H1 (cell line): ENCODE measurements at regions not wholly inside any gene's neighbourhood (a gene's known extent, or its start where the extent isn't known, plus 50 kb on each side); places are given as distances from the start of the nearest gene placed in this dataset.
A peak's percentile ranks its signal among the peaks of the same experiment; 100 is the strongest.

Experiments
- CTCF ChIA-PET: fragments of 300-600 bp; sonication (Branson Sonifier 250); formaldehyde crosslinking; loops from one replicate; lab custom pipeline; 2021; ENCODE audit not compliant: partially characterized antibody; lab: Charles Lee
- POLR2A ChIA-PET: fragments of 300-600 bp; sonication (Branson Sonifier 250); formaldehyde crosslinking; loops from one replicate; lab custom pipeline; 2021; ENCODE audit warnings: inconsistent platforms; ENCODE audit not compliant: partially characterized antibody; lab: Charles Lee
- DNase-seq, 2 experiments: peaks; one replicate each; pipeline versions ENCODE4 v3.0.0 to v3.0.0-alpha.2; 2010 to 2022; ENCODE audit warnings: low spot score in 2 of 2, low read depth in 1 of 2, mixed read lengths in 1 of 2
- FAIRE-seq: peaks from 2 replicates; lab custom pipeline; 2011; peaks lifted over from hg19 to GRCh38; lab: Jason Lieb, UNC
- H2AFZ ChIP-seq: 2 replicates; pipeline ENCODE4 v1.8.1; 2012; ENCODE audit warnings: low read length, inconsistent platforms
- H2AK5ac ChIP-seq: 2 replicates; pipeline ENCODE4 v1.6.1; 2013; ENCODE audit warnings: low read depth, low read length
- H2BK120ac ChIP-seq: replicated peaks from 2 replicates; pipeline ENCODE3; 2013; ENCODE audit warnings: low read depth, low read length, inconsistent platforms
- H2BK12ac ChIP-seq: 2 replicates; pipeline ENCODE4 v1.6.1; 2013; ENCODE audit warnings: low read depth, low read length
- H2BK15ac ChIP-seq: 2 replicates; pipeline ENCODE4 v1.6.1; 2013; ENCODE audit warnings: low read length
- H2BK20ac ChIP-seq: 2 replicates; pipeline ENCODE4 v1.6.1; 2013; ENCODE audit warnings: low read length
- H2BK5ac ChIP-seq: 2 replicates; pipeline ENCODE4 v1.6.1; 2013; ENCODE audit warnings: low read depth, low read length
- H3K14ac ChIP-seq: 2 replicates; pipeline ENCODE4 v1.6.1; 2013; ENCODE audit warnings: inconsistent platforms; ENCODE audit not compliant: insufficient read length
- H3K18ac ChIP-seq: 2 replicates; pipeline ENCODE4 v1.6.1; 2013; ENCODE audit warnings: low read length; ENCODE audit errors: extremely low read depth
- H3K23ac ChIP-seq: 2 replicates; pipeline ENCODE4 v1.6.1; 2013; ENCODE audit warnings: inconsistent platforms; ENCODE audit not compliant: insufficient read length
- H3K23me2 ChIP-seq: 2 replicates; pipeline ENCODE4 v1.6.1; 2013; ENCODE audit warnings: low read depth, low read length
- H3K27ac ChIP-seq: 2 replicates; pipeline ENCODE4 v1.6.1; 2011; ENCODE audit warnings: low read depth, low read length, inconsistent platforms
- H3K27me3 ChIP-seq, 4 experiments: replicated peaks in 1 of 4; 1 replicate in 1 of 4; 2 replicates in 3 of 4; pipeline versions ENCODE4 v1.6.1 to v1.8.1; 2011 to 2013; ENCODE audit warnings: low read length in 3 of 4, mild to moderate bottlenecking in 3 of 4, inconsistent platforms in 2 of 4, mixed read lengths in 2 of 4, moderate library complexity in 1 of 4; ENCODE audit not compliant: control insufficient read depth in 3 of 4, insufficient read depth in 3 of 4; ENCODE audit errors: extremely low read depth in 1 of 4
- H3K36me3 ChIP-seq, 4 experiments: 2 replicates each; pipeline versions ENCODE4 v1.6.1 to v1.8.1; 2011 to 2013; ENCODE audit warnings: mild to moderate bottlenecking in 4 of 4, low read length in 3 of 4, moderate library complexity in 2 of 4, control low read depth in 1 of 4, inconsistent platforms in 1 of 4; ENCODE audit not compliant: insufficient read depth in 4 of 4, control insufficient read depth in 2 of 4
- H3K4ac ChIP-seq: replicated peaks from 2 replicates; pipeline ENCODE3; 2013; ENCODE audit warnings: low read length, low read depth, mixed read lengths, inconsistent platforms; ENCODE audit not compliant: insufficient read length
- H3K4me1 ChIP-seq, 4 experiments: replicated peaks in 1 of 4; 1 replicate in 1 of 4; 2 replicates in 3 of 4; pipeline versions ENCODE4 v1.6.1 to v1.8.1; 2011 to 2013; ENCODE audit warnings: low read length in 3 of 4, inconsistent platforms in 2 of 4, mixed read lengths in 1 of 4; ENCODE audit not compliant: insufficient read depth in 4 of 4, control insufficient read depth in 3 of 4
- H3K4me2 ChIP-seq, 2 experiments: 2 replicates each; pipeline versions ENCODE4 v1.6.1 to v1.8.1; 2011 to 2013; ENCODE audit warnings: low read depth in 2 of 2, low read length in 2 of 2, control low read depth in 1 of 2, inconsistent platforms in 1 of 2, mild to moderate bottlenecking in 1 of 2; ENCODE audit not compliant: insufficient read depth in 1 of 2
- H3K4me3 ChIP-seq, 4 experiments: fragments of 200-600, 300-600 bp in 1 of 4; sonication (generic), shearing (Covaris generic), sonication (Bioruptor Twin) in 1 of 4; 2 replicates each; pipeline versions ENCODE4 v1.5.1 to v1.8.1; 2011 to 2016; ENCODE audit warnings: low read length in 4 of 4, low read depth in 3 of 4, control low read depth in 2 of 4, inconsistent platforms in 2 of 4, mild to moderate bottlenecking in 2 of 4, mixed read lengths in 1 of 4, moderate library complexity in 1 of 4; ENCODE audit not compliant: insufficient read depth in 2 of 4; ENCODE audit errors: extremely low read depth in 1 of 4
- H3K56ac ChIP-seq: replicated peaks from 2 replicates; pipeline ENCODE3; 2013; ENCODE audit warnings: low read depth, mild to moderate bottlenecking, mixed read lengths, low read length, inconsistent platforms; ENCODE audit not compliant: insufficient read length
- H3K79me1 ChIP-seq: 2 replicates; pipeline ENCODE4 v1.6.1; 2013; ENCODE audit warnings: low read depth, low read length, control low read depth
- H3K79me2 ChIP-seq, 2 experiments: 2 replicates each; pipeline versions ENCODE4 v1.6.1 to v1.8.1; 2012 to 2013; ENCODE audit warnings: low read length in 2 of 2, mild to moderate bottlenecking in 2 of 2, inconsistent platforms in 1 of 2; ENCODE audit not compliant: insufficient read depth in 2 of 2, control insufficient read depth in 1 of 2
- H3K9ac ChIP-seq, 4 experiments: replicated peaks in 1 of 4; 1 replicate in 1 of 4; 2 replicates in 3 of 4; pipeline versions ENCODE4 v1.6.1 to v1.8.1; 2011 to 2013; ENCODE audit warnings: low read depth in 3 of 4, low read length in 3 of 4, control low read depth in 2 of 4, mild to moderate bottlenecking in 2 of 4, moderate library complexity in 2 of 4, inconsistent platforms in 1 of 4; ENCODE audit errors: extremely low read depth in 1 of 4
- H3K9me3 ChIP-seq, 2 experiments: 2 replicates each; pipeline versions ENCODE4 v1.6.1 to v1.8.1; 2012 to 2013; ENCODE audit warnings: mild to moderate bottlenecking in 2 of 2, moderate library complexity in 2 of 2, control low read depth in 1 of 2, inconsistent platforms in 1 of 2, low read depth in 1 of 2, low read length in 1 of 2, mixed read lengths in 1 of 2; ENCODE audit not compliant: insufficient read depth in 2 of 2
- H4K20me1 ChIP-seq, 2 experiments: replicated peaks in 1 of 2; 2 replicates each; pipeline versions ENCODE3 to v1.8.1; 2011 to 2013; ENCODE audit warnings: inconsistent platforms in 2 of 2, low read length in 2 of 2, mild to moderate bottlenecking in 1 of 2; ENCODE audit not compliant: insufficient read depth in 2 of 2, control insufficient read depth in 1 of 2
- H4K5ac ChIP-seq: 2 replicates; pipeline ENCODE4 v1.6.1; 2013; ENCODE audit warnings: low read length, low read depth, mixed read lengths, inconsistent platforms; ENCODE audit not compliant: insufficient read length
- H4K8ac ChIP-seq: 2 replicates; pipeline ENCODE4 v1.8.0; 2013; ENCODE audit warnings: mild to moderate bottlenecking, moderate library complexity, low read length, inconsistent platforms; ENCODE audit not compliant: insufficient read depth; ENCODE audit errors: extremely low read depth
- H4K91ac ChIP-seq: replicated peaks from 2 replicates; pipeline ENCODE3; 2013; ENCODE audit warnings: low read length, mixed read lengths, inconsistent platforms; ENCODE audit not compliant: insufficient read length
- CHD2 ChIP-seq: IDR thresholded peaks from 2 replicates; pipeline ENCODE4 v1.6.1; 2012; ENCODE audit warnings: low read length, improper control_type of control experiment
- HDAC2 ChIP-seq, 2 experiments: fragments of 300-600 bp in 1 of 2; sonication (generic) in 1 of 2; IDR thresholded peaks; 2 replicates each; pipeline ENCODE4 v1.6.1; 2011 to 2012; ENCODE audit warnings: low read depth in 2 of 2, low read length in 2 of 2, mild to moderate bottlenecking in 2 of 2, moderate library complexity in 2 of 2, borderline replicate concordance in 1 of 2, inconsistent platforms in 1 of 2
- KDM5A ChIP-seq: fragments of 200-600 bp; IDR thresholded peaks from 2 replicates; pipeline ENCODE4 v1.7.1; 2012; ENCODE audit warnings: mild to moderate bottlenecking, low read length, inconsistent platforms, mixed read lengths
- NRF1 ChIP-seq: IDR thresholded peaks from 2 replicates; pipeline ENCODE4 v1.6.1; 2011; ENCODE audit warnings: mild to moderate bottlenecking, low read depth, low read length, improper control_type of control experiment
- PHF8 ChIP-seq: fragments of 200-600 bp; sonication (generic); conservative IDR thresholded peaks from 2 replicates; pipeline ENCODE4 v1.7.1; 2012; ENCODE audit warnings: low read depth, mild to moderate bottlenecking, inconsistent platforms, low read length, moderate library complexity
- SAP30 ChIP-seq: fragments of 300-600 bp; sonication (generic); IDR thresholded peaks from 2 replicates; pipeline ENCODE4 v1.7.1; 2012; ENCODE audit warnings: low read length, moderate library complexity, mild to moderate bottlenecking, inconsistent platforms; ENCODE audit not compliant: insufficient read depth, insufficient replicate concordance
- SIRT6 ChIP-seq: IDR thresholded peaks from one replicate; pipeline ENCODE4 v1.7.1; 2012; ENCODE audit warnings: low read length, inconsistent platforms
- SIX5 ChIP-seq: IDR thresholded peaks from 2 replicates; pipeline ENCODE4 v1.6.1; 2011; ENCODE audit warnings: mild to moderate bottlenecking, low read depth, low read length
- TCF12 ChIP-seq: IDR thresholded peaks from 2 replicates; pipeline ENCODE4 v1.6.1; 2011; ENCODE audit warnings: low read depth, mild to moderate bottlenecking, low read length
- WGBS, 2 experiments: shearing (Covaris generic) in 1 of 2; methylation state at CpG; one replicate each; pipeline versions ENCODE4 v1.1.6 to v1.1.7; 2013 to 2015; ENCODE audit warnings: low lambda C conversion rate in 2 of 2, mixed read lengths in 2 of 2, inconsistent platforms in 1 of 2, low coverage in 1 of 2, missing lambda C conversion rate in 1 of 2; ENCODE audit not compliant: insufficient replicate concordance in 2 of 2, insufficient coverage in 1 of 2, insufficient read length in 1 of 2; ENCODE audit errors: extremely low coverage in 1 of 2, missing lambda C conversion rate in 1 of 2; 5-methylcytosine and 5-hydroxymethylcytosine counted together

DNA sequence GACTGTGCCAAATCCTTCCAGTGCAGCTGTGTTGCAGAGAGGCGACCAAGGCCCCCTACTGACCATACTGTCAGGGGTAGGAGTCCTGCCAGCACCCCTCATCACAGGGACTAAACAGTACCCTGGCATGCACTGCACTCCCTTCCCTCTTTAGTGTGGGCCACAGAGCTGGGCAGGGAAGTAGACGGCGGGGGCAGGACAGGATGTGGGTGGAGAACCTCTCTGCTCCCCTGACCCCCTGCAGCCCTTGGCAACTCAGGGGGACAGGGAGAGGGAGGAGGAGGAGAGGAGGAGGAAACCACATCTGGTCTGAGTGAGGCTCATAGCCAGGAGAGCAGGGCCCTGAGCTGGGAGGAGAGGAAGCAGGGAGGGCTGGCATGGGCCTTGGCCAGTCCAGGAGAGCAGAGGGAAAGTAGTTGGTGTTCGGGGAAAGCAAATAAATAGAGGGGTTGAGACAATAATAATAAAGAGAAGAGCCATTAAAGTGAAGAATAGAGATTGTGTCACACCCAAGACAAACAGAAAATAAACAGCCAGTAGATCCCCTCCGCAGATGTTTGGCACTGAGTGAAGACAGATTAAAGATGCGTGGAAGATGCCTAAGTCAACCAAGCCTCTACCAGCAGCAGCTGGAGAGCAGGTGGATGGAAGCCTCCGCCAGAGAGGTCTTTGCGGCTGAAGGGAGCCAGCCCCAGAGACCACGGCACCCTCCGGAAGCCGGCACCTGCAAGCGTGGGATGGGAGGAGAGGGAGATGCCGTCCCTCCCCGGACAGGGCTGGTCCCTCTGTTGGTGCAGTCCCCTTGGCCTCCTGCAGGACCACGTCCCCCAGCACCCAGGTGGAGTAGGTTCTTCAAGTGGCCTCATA is 61.5 kb downstream of the RPUSD4 start:
- 92 to 100% methylated on average over 1 to 13 of the region's 15 CpGs for WGBS, 2 experiments
- H2BK20ac ChIP-seq = no peak overlapping the region; the same call in 1 of the 2 replicates
- peaks cover 5 to 25% (median 14%) of the 10 kb centered on the region in 4 experiments for H3K4me1 ChIP-seq
- CTCF ChIA-PET = interaction anchor here (1.0 to 1.7 kb wide), 8 partner anchors 9 to 68 kb away, joined by 3 to 7 read pairs (median 3); no protein-coding TSS in a partner anchor
- no peak overlapping the region for H4K91ac ChIP-seq
- peak overlapping the region; percentile 3; the same call in 1 of the 2 replicates for H2BK12ac ChIP-seq
- DNase-seq (no peak), FAIRE-seq (no peak)
- no peak overlapping the region for H4K8ac ChIP-seq
- H2BK120ac ChIP-seq = no peak overlapping the region
- H3K18ac ChIP-seq = no peak overlapping the region; the same call in 1 of the 2 replicates
- H3K79me1 ChIP-seq = no peaks in the 10 kb centered on the region; the same call in 1 of the 2 replicates
- H2AK5ac ChIP-seq = no peak overlapping the region
- H3K79me2 ChIP-seq = no peaks in the 10 kb centered on the region
- H3K4me2 ChIP-seq = no peak overlapping the region
- no peaks in the 10 kb centered on the region for H3K36me3 ChIP-seq
- H3K56ac ChIP-seq = no peak overlapping the region
- H2AFZ ChIP-seq = no peak overlapping the region
- H3K14ac ChIP-seq = no peak overlapping the region
- H3K23me2 ChIP-seq = peaks cover 2% of the 10 kb centered on the region; the same call in 1 of the 2 replicates
- H3K27me3 ChIP-seq = no peaks in the 10 kb centered on the region
- no peak overlapping the region for H3K23ac ChIP-seq
- no peak overlapping the region for H3K4me3 ChIP-seq
- no peaks in the 10 kb centered on the region for H4K20me1 ChIP-seq
- no peak overlapping the region for H3K27ac ChIP-seq
- H3K9me3 ChIP-seq = no peaks in the 10 kb centered on the region; a peak in 1 of 4 replicates
- H3K9ac ChIP-seq = no peak overlapping the region
- H3K4ac ChIP-seq = no peak overlapping the region
- no peak overlapping the region for H2BK5ac ChIP-seq
- no peak overlapping the region for H4K5ac ChIP-seq
- POLR2A ChIA-PET = interaction anchor here (1.2 to 1.3 kb wide), 2 partner anchors 11 to 26 kb away, joined by 3 to 4 read pairs; no protein-coding TSS in a partner anchor
- TF ChIP-seq CHD2 = no peak
- TF ChIP-seq SIRT6 = no peak
- TF ChIP-seq PHF8 = no peak
- no peak for TF ChIP-seq SIX5
- no peak for TF ChIP-seq TCF12
- no peak for TF ChIP-seq SAP30
- no peak for TF ChIP-seq HDAC2 (IDR thresholded peaks at IDR 0.05; ENCODE audit: borderline replicate concordance in 1 of 2, low read depth in 2 of 2, low read length in 2 of 2)
- TF ChIP-seq KDM5A = no peak
- no peak for TF ChIP-seq NRF1
- H2BK15ac ChIP-seq = peak overlapping the region; percentile 18; the same call in 1 of the 2 replicates
